GM21447 (cell line): ENCODE measurements at regions not wholly inside any gene's neighbourhood (a gene's known extent, or its start where the extent isn't known, plus 50 kb on each side); places are given as distances from the start of the nearest gene placed in this dataset.
A peak's percentile ranks its signal among the peaks of the same experiment; 100 is the strongest.

ENCODE experiments used
- ATAC-seq: cut with Tn5 transposase; IDR thresholded peaks from one replicate; pipeline ENCODE4 v1.9.1; 2021; ENCODE audit not compliant: unreplicated experiment

- ATAC-seq, result no peak
Measured at GRCh38 chr4:24637173-24637572, 52.8 kb upstream of the DHX15 start.

- ATAC-seq, result no peak
Measured at GRCh38 chr4:24638396-24638875, 54.1 kb upstream of the DHX15 start.

- no peak for ATAC-seq
Measured at GRCh38 chr4:24639714-24640113, 55.4 kb upstream of the DHX15 start.

GRCh38 chr4:24640366-24640765, 56.0 kb upstream of the DHX15 start:
- no peak for ATAC-seq

GRCh38 chr4:24642981-24643547, 58.7 kb upstream of the DHX15 start:
- ATAC-seq, result no peak

GRCh38 chr4:24643774-24644520, 59.6 kb upstream of the DHX15 start:
- ATAC-seq, result no peak

GRCh38 chr4:24644983-24645764, 60.8 kb upstream of the DHX15 start:
- no peak for ATAC-seq

- no peak for ATAC-seq
Measured at GRCh38 chr4:24645765-24646550, 61.6 kb upstream of the DHX15 start.

- ATAC-seq, result no peak
Measured at GRCh38 chr4:24646798-24647460, 62.6 kb upstream of the DHX15 start.

GRCh38 chr4:24650849-24651640, 66.7 kb upstream of the DHX15 start:
- no peak for ATAC-seq

GRCh38 chr4:24655326-24655725, 71.0 kb upstream of the DHX15 start:
- no peak for ATAC-seq

- no peak for ATAC-seq
Measured at GRCh38 chr4:24655971-24656370, 71.6 kb upstream of the DHX15 start.

- ATAC-seq, result no peak
Measured at GRCh38 chr4:24656906-24657305, 72.6 kb upstream of the DHX15 start.

- ATAC-seq, result peak; percentile 98
Measured at GRCh38 chr4:24657768-24658617, 73.6 kb upstream of the DHX15 start.

- ATAC-seq, result no peak
Measured at GRCh38 chr4:24659241-24659961, 75.0 kb upstream of the DHX15 start.

GRCh38 chr4:24662056-24662455, 77.7 kb upstream of the DHX15 start:
- ATAC-seq, result no peak

GRCh38 chr4:24662542-24662941, 78.2 kb upstream of the DHX15 start:
- no peak for ATAC-seq

- ATAC-seq, result no peak
Measured at GRCh38 chr4:24664956-24665355, 80.6 kb upstream of the DHX15 start.
